Skeletal muscle tissue (tissue), 3 donors: ENCODE measurements at regions not wholly inside any gene's neighbourhood (a gene's known extent, or its start where the extent isn't known, plus 50 kb on each side); places are given as distances from the start of the nearest gene placed in this dataset.

Source experiments
- H3K27ac ChIP-seq: one replicate; pipeline ENCODE4 v1.7.0; 2013; ENCODE audit warnings: mild to moderate bottlenecking, low read depth, low read length, inconsistent platforms
- H3K27me3 ChIP-seq, 3 donors: one replicate each; pipeline ENCODE4 v1.7.0; 2013; ENCODE audit warnings: low read length in 3 of 3; ENCODE audit not compliant: control insufficient read depth in 3 of 3, insufficient read depth in 3 of 3
- H3K36me3 ChIP-seq, 3 donors: one replicate each; pipeline ENCODE4 v1.7.0; 2013; ENCODE audit warnings: low read length in 3 of 3; ENCODE audit not compliant: control insufficient read depth in 3 of 3, insufficient read depth in 3 of 3
- H3K4me1 ChIP-seq, 3 donors: one replicate each; pipeline ENCODE4 v1.7.0; 2013; ENCODE audit warnings: low read length in 3 of 3, mild to moderate bottlenecking in 3 of 3; ENCODE audit not compliant: control insufficient read depth in 3 of 3, insufficient read depth in 3 of 3
- H3K4me3 ChIP-seq, 3 donors: one replicate each; pipeline ENCODE4 v1.7.0; 2013; ENCODE audit warnings: low read length in 3 of 3
- H3K9ac ChIP-seq, 3 donors: one replicate each; pipeline ENCODE4 v1.7.0; 2013; ENCODE audit warnings: low read length in 3 of 3, mild to moderate bottlenecking in 3 of 3, moderate library complexity in 2 of 3, low read depth in 1 of 3
- H3K9me3 ChIP-seq, 3 donors: one replicate each; pipeline ENCODE4 v1.7.0; 2013; ENCODE audit warnings: low read length in 3 of 3; ENCODE audit not compliant: control insufficient read depth in 3 of 3
- donor health status: Osteomylitis.

DNA sequence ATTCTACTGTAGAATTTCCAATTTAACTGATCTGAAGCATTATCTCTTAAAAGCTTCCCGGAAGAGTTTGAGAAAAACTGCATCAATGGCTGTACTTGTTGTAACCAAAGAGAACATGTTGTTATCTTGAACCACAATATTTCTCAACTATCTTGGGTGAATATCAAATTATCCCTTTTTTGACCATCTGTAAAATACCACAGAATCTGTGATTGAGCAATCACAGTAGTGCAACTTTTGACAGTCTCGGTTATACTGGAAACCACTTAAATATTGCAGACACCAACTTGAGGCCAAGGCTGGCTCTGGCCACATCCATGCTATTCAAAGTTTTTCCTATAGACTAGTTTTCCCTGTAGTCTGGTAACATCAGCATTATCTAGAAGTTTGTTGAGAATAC, 842.8 kb upstream of the EPHA6 start:
- H3K9ac ChIP-seq = no peak overlapping the region
- H3K36me3 ChIP-seq = no peaks in the 10 kb centered on the region
- H3K27ac ChIP-seq = no peak overlapping the region
- no peaks in the 10 kb centered on the region for H3K27me3 ChIP-seq
- H3K4me1 ChIP-seq = no peaks in the 10 kb centered on the region
- no peak overlapping the region for H3K4me3 ChIP-seq
- H3K9me3 ChIP-seq = no peaks in the 10 kb centered on the region

DNA sequence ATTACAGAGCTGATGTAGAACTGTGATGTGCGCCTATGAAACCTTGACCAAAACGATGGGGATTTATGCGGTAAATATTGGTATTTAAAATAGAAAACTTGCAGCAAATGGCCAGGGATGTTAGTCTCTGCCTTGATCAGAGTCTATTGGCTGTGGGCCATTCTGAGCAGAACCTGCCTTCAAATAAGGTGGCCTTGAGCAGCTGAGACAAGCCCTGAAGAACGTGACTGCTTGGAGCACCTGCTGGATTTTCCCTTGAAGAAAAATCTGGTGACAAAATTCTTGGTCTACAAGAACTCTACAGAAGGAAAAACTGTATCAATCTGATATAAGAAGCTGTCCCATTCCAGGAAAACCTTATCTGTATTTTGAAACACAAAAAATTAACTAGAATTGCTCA, 820.1 kb upstream of the EPHA6 start:
- no peak overlapping the region for H3K27ac ChIP-seq
- H3K4me3 ChIP-seq = no peak overlapping the region
- H3K9me3 ChIP-seq = no peaks in the 10 kb centered on the region
- H3K36me3 ChIP-seq = no peaks in the 10 kb centered on the region
- no peaks in the 10 kb centered on the region for H3K4me1 ChIP-seq
- H3K27me3 ChIP-seq = no peaks in the 10 kb centered on the region
- H3K9ac ChIP-seq = no peak overlapping the region

DNA sequence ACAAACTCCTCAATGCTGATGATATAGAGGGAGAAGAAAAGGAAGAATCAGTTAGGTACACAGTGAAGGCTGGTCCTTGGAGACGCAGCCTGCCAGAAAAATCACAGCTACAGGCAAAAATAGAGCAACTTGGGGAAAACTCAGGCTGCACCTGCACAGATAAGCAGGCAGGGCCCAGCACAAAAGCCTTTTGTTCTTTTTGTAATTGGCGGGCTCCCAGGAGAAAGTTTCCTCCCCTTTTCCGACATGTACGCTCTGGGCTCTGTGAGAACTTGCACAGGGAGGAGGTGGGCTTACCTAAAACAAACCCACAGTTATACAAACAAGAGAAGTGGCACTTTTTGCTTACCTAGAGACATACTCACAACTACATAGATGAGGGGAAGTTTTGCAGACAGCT, 813.4 kb upstream of the EPHA6 start:
- Histone ChIP-seq H3K36me3 (no peaks in the 10 kb centered on the region), H3K9ac (no peak overlapping the region), H3K4me1 (no peaks in the 10 kb centered on the region), H3K27me3 (no peaks in the 10 kb centered on the region), H3K27ac (no peak overlapping the region), H3K9me3 (no peaks in the 10 kb centered on the region), H3K4me3 (no peak overlapping the region)

DNA sequence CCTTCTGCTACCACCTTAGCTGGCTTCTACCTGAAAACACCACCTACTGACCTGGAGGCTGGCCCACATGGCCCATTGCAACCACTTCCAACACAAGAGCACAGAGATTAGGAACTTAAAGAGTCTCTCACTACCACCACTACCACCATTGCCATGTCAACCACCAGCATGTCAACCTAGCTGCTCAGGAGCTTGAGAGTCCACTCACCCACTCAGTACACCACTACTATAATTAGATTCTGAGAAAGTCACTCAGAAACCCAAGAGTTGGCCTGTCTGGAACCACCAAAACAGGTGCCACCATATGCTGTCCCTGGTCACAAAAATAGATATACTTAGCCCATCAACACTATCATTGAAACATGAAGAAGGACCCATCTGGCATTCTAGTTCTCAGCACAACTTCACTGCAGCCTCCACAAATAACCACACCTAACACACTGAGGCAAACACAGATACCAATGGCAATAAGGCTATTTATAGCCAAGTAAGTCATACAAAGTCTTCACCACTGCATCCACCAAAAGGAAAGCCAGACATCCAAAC, 806.7 kb upstream of the EPHA6 start:
- H3K27me3 ChIP-seq = no peaks in the 10 kb centered on the region
- no peaks in the 10 kb centered on the region for H3K4me1 ChIP-seq
- H3K9ac ChIP-seq = no peak overlapping the region
- no peak overlapping the region for H3K4me3 ChIP-seq
- no peaks in the 10 kb centered on the region for H3K9me3 ChIP-seq
- no peaks in the 10 kb centered on the region for H3K36me3 ChIP-seq
- H3K27ac ChIP-seq = no peak overlapping the region

DNA sequence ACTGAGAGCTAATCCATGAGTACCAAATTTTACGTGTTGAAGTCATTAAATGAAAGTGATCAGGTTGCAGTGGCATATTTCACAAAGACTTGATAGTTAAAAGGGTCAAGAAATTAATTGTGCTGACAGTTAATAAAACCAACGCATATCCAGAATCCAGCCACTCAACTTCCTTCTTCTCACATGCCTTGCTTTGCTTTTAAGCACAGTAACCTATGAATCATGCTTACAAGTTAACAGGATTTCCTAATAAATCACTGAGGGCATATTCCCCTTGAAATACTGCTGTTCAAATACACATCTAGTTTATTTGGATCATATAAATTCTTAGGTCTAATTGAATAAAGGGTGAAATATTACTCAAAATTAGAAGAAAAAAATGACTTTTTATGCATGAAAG, 801.5 kb upstream of the EPHA6 start:
- Histone ChIP-seq H3K4me1 (no peaks in the 10 kb centered on the region), H3K9me3 (no peaks in the 10 kb centered on the region), H3K4me3 (no peak overlapping the region), H3K27ac (no peak overlapping the region), H3K36me3 (no peaks in the 10 kb centered on the region), H3K27me3 (no peaks in the 10 kb centered on the region), H3K9ac (no peak overlapping the region)

DNA sequence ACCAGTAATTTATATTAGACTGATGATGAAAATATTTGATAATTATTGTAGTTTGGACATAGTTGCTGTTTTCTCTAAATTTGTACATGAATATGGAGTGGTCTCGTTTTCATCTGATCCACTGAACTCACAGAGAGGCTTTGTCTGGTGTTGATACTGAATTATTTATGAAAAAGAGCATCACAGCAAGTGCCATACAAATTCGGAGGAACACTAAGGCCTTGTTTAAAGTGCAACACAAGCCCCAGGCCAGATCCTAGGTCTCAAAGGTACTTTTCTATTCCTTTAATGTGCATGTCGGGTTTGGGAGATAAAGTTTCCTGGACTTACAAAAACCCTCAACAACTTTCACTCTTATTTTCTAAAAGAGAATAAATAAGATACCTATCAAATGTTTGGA, 796.8 kb upstream of the EPHA6 start:
- Histone ChIP-seq H3K4me1 (no peaks in the 10 kb centered on the region), H3K4me3 (no peak overlapping the region), H3K36me3 (no peaks in the 10 kb centered on the region), H3K27me3 (no peaks in the 10 kb centered on the region), H3K27ac (no peak overlapping the region), H3K9ac (no peak overlapping the region), H3K9me3 (no peaks in the 10 kb centered on the region)

DNA sequence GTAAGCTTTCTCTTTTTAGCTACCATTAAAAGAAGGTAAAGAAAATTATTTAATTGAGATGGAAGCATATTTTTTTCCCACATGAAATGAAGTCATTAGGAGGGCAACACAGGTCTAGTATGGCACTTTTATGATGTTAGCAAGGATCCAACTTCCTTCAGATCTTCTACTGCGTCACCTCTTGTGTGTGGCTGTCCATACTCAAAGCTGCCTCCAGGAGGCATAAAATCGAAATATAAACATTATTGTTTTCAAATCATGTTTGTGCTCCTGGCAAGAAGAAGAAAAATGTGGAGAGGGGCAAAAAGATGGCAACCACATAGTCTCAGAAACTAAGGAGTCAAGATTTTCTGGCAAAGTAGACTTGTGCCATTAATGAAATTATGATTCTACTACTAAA, 791.7 kb upstream of the EPHA6 start:
- H3K27ac ChIP-seq = no peak overlapping the region
- no peaks in the 10 kb centered on the region for H3K4me1 ChIP-seq
- no peaks in the 10 kb centered on the region for H3K27me3 ChIP-seq
- no peaks in the 10 kb centered on the region for H3K9me3 ChIP-seq
- no peaks in the 10 kb centered on the region for H3K36me3 ChIP-seq
- H3K9ac ChIP-seq = no peak overlapping the region
- H3K4me3 ChIP-seq = no peak overlapping the region

DNA sequence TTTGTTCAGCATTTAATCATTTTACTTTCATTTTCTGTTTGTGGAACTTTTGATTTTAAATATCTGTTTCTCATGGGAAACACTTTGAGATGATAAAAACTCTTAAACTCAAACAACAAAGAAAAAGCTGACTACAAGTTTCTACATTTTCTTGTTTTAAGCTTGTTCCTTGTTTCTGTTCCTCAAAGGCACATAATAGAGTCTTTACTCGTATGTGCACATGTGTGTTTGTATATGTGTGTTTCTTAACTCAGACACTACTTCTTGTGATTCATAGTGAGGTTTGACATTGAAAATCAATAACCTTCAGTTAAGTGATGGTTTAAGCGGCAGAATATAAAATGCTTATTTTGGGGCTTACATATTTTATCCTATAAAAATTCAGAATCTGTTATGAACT, 786.7 kb upstream of the EPHA6 start:
- Histone ChIP-seq H3K27ac (no peak overlapping the region), H3K4me3 (no peak overlapping the region), H3K4me1 (no peaks in the 10 kb centered on the region), H3K9ac (no peak overlapping the region), H3K36me3 (no peaks in the 10 kb centered on the region), H3K27me3 (no peaks in the 10 kb centered on the region), H3K9me3 (no peaks in the 10 kb centered on the region)

DNA sequence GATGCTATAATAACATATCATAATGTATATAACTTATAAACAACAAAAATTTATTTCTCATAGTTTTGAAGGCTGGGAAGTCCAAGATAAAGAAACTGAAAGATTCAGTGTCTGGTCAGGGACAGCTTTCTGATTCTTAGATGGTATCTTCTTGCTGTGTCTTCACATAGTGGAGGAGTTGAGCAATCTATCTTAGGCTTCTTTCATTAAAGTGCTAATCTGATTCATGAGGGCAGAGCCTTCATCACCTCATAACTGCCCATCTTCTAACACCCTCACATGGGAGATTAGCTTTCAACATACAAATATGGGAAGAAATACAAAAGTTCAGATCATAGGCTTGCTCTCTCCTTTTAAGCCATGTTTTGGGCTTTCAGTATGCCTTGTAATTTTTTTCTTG, 774.8 kb upstream of the EPHA6 start:
- no peaks in the 10 kb centered on the region for H3K4me1 ChIP-seq
- no peak overlapping the region for H3K9ac ChIP-seq
- H3K36me3 ChIP-seq = no peaks in the 10 kb centered on the region
- no peak overlapping the region for H3K4me3 ChIP-seq
- no peaks in the 10 kb centered on the region for H3K9me3 ChIP-seq
- H3K27me3 ChIP-seq = no peaks in the 10 kb centered on the region
- no peak overlapping the region for H3K27ac ChIP-seq

DNA sequence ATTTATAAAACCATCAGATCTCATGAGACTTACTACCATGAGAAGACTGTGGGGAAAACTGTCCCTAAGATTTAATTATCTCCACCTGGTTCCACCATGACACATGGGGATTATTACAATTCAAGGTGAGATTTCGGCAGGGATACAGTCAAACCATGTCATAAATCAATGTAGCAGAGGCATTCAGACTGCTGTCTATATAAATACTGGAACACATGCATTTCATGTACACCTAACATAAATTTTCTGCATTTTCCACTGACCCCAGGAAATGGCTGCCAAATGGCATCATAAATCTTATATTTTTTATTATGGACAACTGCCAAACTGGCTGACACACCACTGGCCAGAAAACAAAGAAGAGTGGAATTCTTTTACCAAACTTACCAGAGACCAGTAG, 755.1 kb upstream of the EPHA6 start:
- no peaks in the 10 kb centered on the region for H3K9me3 ChIP-seq
- no peaks in the 10 kb centered on the region for H3K36me3 ChIP-seq
- H3K9ac ChIP-seq = no peak overlapping the region
- H3K4me3 ChIP-seq = no peak overlapping the region
- H3K27me3 ChIP-seq = no peaks in the 10 kb centered on the region
- H3K27ac ChIP-seq = no peak overlapping the region
- H3K4me1 ChIP-seq = no peaks in the 10 kb centered on the region

DNA sequence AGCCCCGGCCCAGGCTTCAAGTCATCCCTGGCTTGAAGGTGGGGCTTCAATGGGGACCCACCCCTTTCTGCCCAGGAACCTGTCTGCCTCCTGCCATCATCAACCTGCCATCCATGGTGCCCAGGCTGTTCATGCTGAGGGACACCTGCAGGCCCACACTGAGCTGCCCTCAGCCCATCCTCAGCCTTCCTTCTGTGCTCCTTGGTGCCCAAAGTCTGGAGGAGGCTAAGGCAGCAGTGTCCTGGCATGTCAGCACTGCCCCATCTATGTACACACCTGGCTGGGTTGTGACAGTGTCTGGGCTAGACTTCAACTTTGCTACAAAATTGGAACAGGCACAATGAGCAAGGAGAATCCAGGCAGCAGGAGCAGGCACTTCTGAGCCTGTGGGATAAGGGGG, 745.3 kb upstream of the EPHA6 start:
- Histone ChIP-seq H3K9ac (no peak overlapping the region), H3K36me3 (no peaks in the 10 kb centered on the region)

More for the DNA sequence above, 745.3 kb upstream of the EPHA6 start:
- H3K4me1 ChIP-seq = no peaks in the 10 kb centered on the region
- no peak overlapping the region for H3K27ac ChIP-seq
- H3K27me3 ChIP-seq = no peaks in the 10 kb centered on the region
- H3K4me3 ChIP-seq = no peak overlapping the region
- no peaks in the 10 kb centered on the region for H3K9me3 ChIP-seq
